ENCODE measurements at regions not wholly inside any gene's neighbourhood (a gene's known extent, or its start where the extent isn't known, plus 50 kb on each side); places are given as distances from the start of the nearest gene placed in this dataset.
"Not testable (repeated sequence)": the region's sequence is repeated elsewhere in the genome, so short reads cannot be mapped to it uniquely, and the experiment has no call there.

DNA sequence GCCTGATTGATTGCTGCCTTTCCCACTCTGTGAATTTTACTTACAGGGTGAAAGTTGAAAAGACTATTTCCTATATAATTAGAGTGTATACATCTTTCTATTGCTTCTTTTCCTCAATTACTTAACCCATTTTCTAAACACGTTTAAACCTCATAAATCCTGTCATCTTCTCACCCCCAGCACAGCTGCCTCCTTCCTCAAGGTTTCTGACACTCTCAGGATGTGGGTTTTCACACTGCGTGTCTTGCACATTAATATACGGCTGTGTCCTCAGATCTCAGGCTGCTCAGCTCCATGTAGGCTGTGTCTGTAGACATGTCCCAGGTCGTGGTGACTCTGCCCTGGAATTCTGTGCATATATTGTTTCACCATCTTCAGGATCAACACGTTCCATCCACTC is 97.6 kb upstream of the GOLGA6L6 start:
- H3K4me3 ChIP-seq (ENCODE audit: extremely low read depth in 1 of 4, insufficient read depth in 2 of 4, low read depth in 3 of 4, low read length in 4 of 4); H3K56ac ChIP-seq (replicated peaks; ENCODE audit: insufficient read length, low read depth, low read length); POLR2A ChIA-PET (ENCODE audit: partially characterized antibody); FAIRE-seq; H2BK12ac ChIP-seq (ENCODE audit: low read depth, low read length); H3K79me1 ChIP-seq (ENCODE audit: low read depth, low read length); H4K20me1 ChIP-seq (replicated peaks in 1 of 2; ENCODE audit: control insufficient read depth in 1 of 2, insufficient read depth in 2 of 2, low read length in 2 of 2); H2BK120ac ChIP-seq (replicated peaks; ENCODE audit: low read depth, low read length); H4K5ac ChIP-seq (ENCODE audit: insufficient read length, low read depth, low read length); H3K27me3 ChIP-seq (replicated peaks in 1 of 4; ENCODE audit: control insufficient read depth in 3 of 4, extremely low read depth in 1 of 4, insufficient read depth in 3 of 4, low read length in 3 of 4); H3K79me2 ChIP-seq (ENCODE audit: control insufficient read depth in 1 of 2, insufficient read depth in 2 of 2, low read length in 2 of 2); H3K9ac ChIP-seq (replicated peaks in 1 of 4; ENCODE audit: extremely low read depth in 1 of 4, low read depth in 3 of 4, low read length in 3 of 4); DNase-seq (ENCODE audit: low read depth in 1 of 2, low spot score in 2 of 2); H3K18ac ChIP-seq (ENCODE audit: extremely low read depth, low read length); H3K23ac ChIP-seq (ENCODE audit: insufficient read length); H4K91ac ChIP-seq (replicated peaks; ENCODE audit: insufficient read length, low read length); H3K4ac ChIP-seq (replicated peaks; ENCODE audit: insufficient read length, low read depth, low read length); H4K8ac ChIP-seq (ENCODE audit: extremely low read depth, insufficient read depth, low read length); CTCF ChIA-PET (ENCODE audit: partially characterized antibody); H2BK5ac ChIP-seq (ENCODE audit: low read depth, low read length); H3K27ac ChIP-seq (ENCODE audit: low read depth, low read length); H2BK15ac ChIP-seq (ENCODE audit: low read length); H3K14ac ChIP-seq (ENCODE audit: insufficient read length); H3K23me2 ChIP-seq (ENCODE audit: low read depth, low read length); H2AFZ ChIP-seq (ENCODE audit: low read length); H3K4me1 ChIP-seq (replicated peaks in 1 of 4; ENCODE audit: control insufficient read depth in 3 of 4, insufficient read depth in 4 of 4, low read length in 3 of 4); H3K4me2 ChIP-seq (ENCODE audit: insufficient read depth in 1 of 2, low read depth in 2 of 2, low read length in 2 of 2); H2AK5ac ChIP-seq (ENCODE audit: low read depth, low read length); H3K36me3 ChIP-seq (ENCODE audit: control insufficient read depth in 2 of 4, insufficient read depth in 4 of 4, low read length in 3 of 4); H2BK20ac ChIP-seq (ENCODE audit: low read length): not testable (repeated sequence)
- no CpG with 5 or more reads among the region's 5 CpGs for WGBS, 2 experiments (ENCODE audit: extremely low coverage in 1 of 2, insufficient coverage in 1 of 2, insufficient read length in 1 of 2, insufficient replicate concordance in 2 of 2, low coverage in 1 of 2, low lambda C conversion rate in 2 of 2, missing lambda C conversion rate in 1 of 2)
- peaks cover 18 to 19% of the 10 kb centered on the region in 2 experiments for H3K9me3 ChIP-seq (ENCODE audit: insufficient read depth in 2 of 2, low read depth in 1 of 2, low read length in 1 of 2)

DNA sequence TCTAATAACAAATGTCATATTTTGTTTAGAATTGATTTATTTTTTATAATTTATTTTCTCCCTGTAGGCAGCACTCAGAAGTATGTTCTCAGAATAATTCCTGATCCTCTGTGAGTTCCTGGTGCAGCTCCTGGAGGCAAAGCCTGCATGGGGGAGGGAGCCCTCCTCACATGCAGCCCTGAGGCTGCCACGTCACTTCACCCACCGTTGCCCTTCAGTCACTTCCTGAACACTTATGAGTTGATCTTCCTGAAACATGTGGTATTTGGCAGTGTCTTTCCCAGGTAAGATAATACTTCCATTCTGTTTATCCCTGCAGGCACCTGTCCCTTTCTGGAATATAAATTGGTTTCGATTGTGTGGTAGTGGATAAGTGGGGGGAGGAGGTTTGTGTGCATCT is 95.9 kb upstream of the GOLGA6L6 start:
- DNase-seq (ENCODE audit: low read depth in 1 of 2, low spot score in 2 of 2); H4K8ac ChIP-seq (ENCODE audit: extremely low read depth, insufficient read depth, low read length); H3K4me3 ChIP-seq (ENCODE audit: extremely low read depth in 1 of 4, insufficient read depth in 2 of 4, low read depth in 3 of 4, low read length in 4 of 4); H2BK20ac ChIP-seq (ENCODE audit: low read length); H3K79me2 ChIP-seq (ENCODE audit: control insufficient read depth in 1 of 2, insufficient read depth in 2 of 2, low read length in 2 of 2); H3K23me2 ChIP-seq (ENCODE audit: low read depth, low read length); H3K4ac ChIP-seq (replicated peaks; ENCODE audit: insufficient read length, low read depth, low read length); H2BK12ac ChIP-seq (ENCODE audit: low read depth, low read length); H2AFZ ChIP-seq (ENCODE audit: low read length); POLR2A ChIA-PET (ENCODE audit: partially characterized antibody); H2BK5ac ChIP-seq (ENCODE audit: low read depth, low read length); H3K14ac ChIP-seq (ENCODE audit: insufficient read length); H3K36me3 ChIP-seq (ENCODE audit: control insufficient read depth in 2 of 4, insufficient read depth in 4 of 4, low read length in 3 of 4); H2BK120ac ChIP-seq (replicated peaks; ENCODE audit: low read depth, low read length); H3K4me2 ChIP-seq (ENCODE audit: insufficient read depth in 1 of 2, low read depth in 2 of 2, low read length in 2 of 2); H3K27ac ChIP-seq (ENCODE audit: low read depth, low read length); H3K9ac ChIP-seq (replicated peaks in 1 of 4; ENCODE audit: extremely low read depth in 1 of 4, low read depth in 3 of 4, low read length in 3 of 4); CTCF ChIA-PET (ENCODE audit: partially characterized antibody); H3K79me1 ChIP-seq (ENCODE audit: low read depth, low read length); H3K27me3 ChIP-seq (replicated peaks in 1 of 4; ENCODE audit: control insufficient read depth in 3 of 4, extremely low read depth in 1 of 4, insufficient read depth in 3 of 4, low read length in 3 of 4); H2AK5ac ChIP-seq (ENCODE audit: low read depth, low read length); H3K23ac ChIP-seq (ENCODE audit: insufficient read length); FAIRE-seq; H3K9me3 ChIP-seq (ENCODE audit: insufficient read depth in 2 of 2, low read depth in 1 of 2, low read length in 1 of 2); H4K20me1 ChIP-seq (replicated peaks in 1 of 2; ENCODE audit: control insufficient read depth in 1 of 2, insufficient read depth in 2 of 2, low read length in 2 of 2); H3K18ac ChIP-seq (ENCODE audit: extremely low read depth, low read length); H3K56ac ChIP-seq (replicated peaks; ENCODE audit: insufficient read length, low read depth, low read length); H4K91ac ChIP-seq (replicated peaks; ENCODE audit: insufficient read length, low read length); H2BK15ac ChIP-seq (ENCODE audit: low read length); H4K5ac ChIP-seq (ENCODE audit: insufficient read length, low read depth, low read length); H3K4me1 ChIP-seq (replicated peaks in 1 of 4; ENCODE audit: control insufficient read depth in 3 of 4, insufficient read depth in 4 of 4, low read length in 3 of 4): not testable (repeated sequence)
- no CpG with 5 or more reads among the region's 3 CpGs for WGBS, 2 experiments (ENCODE audit: extremely low coverage in 1 of 2, insufficient coverage in 1 of 2, insufficient read length in 1 of 2, insufficient replicate concordance in 2 of 2, low coverage in 1 of 2, low lambda C conversion rate in 2 of 2, missing lambda C conversion rate in 1 of 2)

Data from H1 (cell line).